Natural killer cell treated with Interleukin-12 subunit alpha and Interleukin-12 subunit beta and Interleukin-15 and Interleukin-18, amount 100 ng/mL, for 72 hours (primary cell): ENCODE measurements at regions not wholly inside any gene's neighbourhood (a gene's known extent, or its start where the extent isn't known, plus 50 kb on each side); places are given as distances from the start of the nearest gene placed in this dataset.

Experiments
- ATAC-seq, 2 donors: fragments of 150-1000 bp; cut with Tn5 transposase in 1 of 2; sonication (Bioruptor Pico), chemical (Tn5 transposase) in 1 of 2; 2 replicates each; pipeline ENCODE4 v1.10.0; 2021
- DNase-seq: peaks from one replicate; pipeline ENCODE4 v3.0.0; 2022; ENCODE audit warnings: low spot score
- H3K27ac Mint-ChIP-seq, 2 donors: 1 replicate in 1 of 2; 2 replicates in 1 of 2; pipeline ENCODE4 v1.8.0; 2022; ENCODE audit warnings: mixed read lengths in 2 of 2, mild to moderate bottlenecking in 1 of 2, moderate library complexity in 1 of 2
- H3K27me3 Mint-ChIP-seq, 2 donors: 1 replicate in 1 of 2; 2 replicates in 1 of 2; pipeline ENCODE4 v1.8.0; 2022; ENCODE audit warnings: mixed read lengths in 2 of 2
- H3K36me3 Mint-ChIP-seq: one replicate; pipeline ENCODE4 v1.8.0; 2022; ENCODE audit warnings: mixed read lengths
- H3K4me1 Mint-ChIP-seq, 2 donors: 1 replicate in 1 of 2; 2 replicates in 1 of 2; pipeline ENCODE4 v1.8.0; 2022; ENCODE audit warnings: low read depth in 2 of 2, mixed read lengths in 2 of 2, mild to moderate bottlenecking in 1 of 2
- H3K4me3 Mint-ChIP-seq: one replicate; pipeline ENCODE4 v1.8.0; 2022; ENCODE audit warnings: mixed read lengths
- H3K9me3 Mint-ChIP-seq: 2 replicates; pipeline ENCODE4 v1.8.0; 2022; ENCODE audit warnings: mixed read lengths

DNA sequence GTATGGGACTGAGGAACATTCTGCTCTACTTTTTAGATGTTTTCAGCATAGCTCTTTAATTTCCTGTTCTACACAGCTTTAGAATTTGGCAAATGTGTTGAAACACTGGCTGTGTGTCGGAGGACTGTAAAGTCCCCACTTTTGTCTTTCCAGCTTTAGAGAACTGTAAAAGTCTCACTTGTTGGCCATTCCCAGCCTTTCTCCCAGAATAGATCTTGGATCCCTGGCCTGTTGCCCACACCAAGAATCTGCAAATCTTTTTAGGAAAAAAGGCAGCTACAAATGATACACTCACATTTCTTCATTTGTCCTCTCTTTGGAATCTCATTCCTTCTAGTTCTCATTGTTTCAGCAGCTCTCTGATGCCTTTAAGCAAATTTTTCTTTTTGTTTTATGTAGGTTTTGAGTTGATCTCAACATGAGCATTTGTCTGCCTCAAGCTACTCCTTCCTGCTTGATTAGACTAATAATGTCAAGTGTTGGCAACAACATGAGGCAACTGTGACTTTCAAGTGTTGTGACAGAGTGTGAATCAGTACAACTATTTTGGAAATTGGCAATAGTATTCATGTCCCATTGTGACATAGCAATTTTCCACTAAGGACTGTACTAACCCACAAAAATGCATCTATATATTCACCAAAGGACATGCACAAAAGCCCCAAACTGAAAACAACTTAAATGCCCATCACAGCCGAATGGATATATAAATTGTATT, 610.8 kb downstream of the EPHA4 start:
- peaks cover 9 to 21% of the 10 kb centered on the region in 2 donors for H3K27me3 Mint-ChIP-seq

GRCh38 chr2:220962556-220962955, 609.5 kb downstream of the EPHA4 start:
- Mint-ChIP-seq H3K27ac (no peak overlapping the region), H3K4me3 (no peak overlapping the region), H3K36me3 (no peaks in the 10 kb centered on the region), H3K4me1 (no peaks in the 10 kb centered on the region), H3K27me3 (peaks cover 7 to 8% of the 10 kb centered on the region in 2 donors), H3K9me3 (no peaks in the 10 kb centered on the region)
- no peak for DNase-seq
- ATAC-seq, result no peak

More for the DNA sequence above, 610.8 kb downstream of the EPHA4 start:
- Mint-ChIP-seq H3K4me1 (no peaks in the 10 kb centered on the region), H3K9me3 (no peaks in the 10 kb centered on the region), H3K36me3 (no peaks in the 10 kb centered on the region), H3K4me3 (no peak overlapping the region), H3K27ac (no peak overlapping the region)
- ATAC-seq (no peak), DNase-seq (no peak)

DNA sequence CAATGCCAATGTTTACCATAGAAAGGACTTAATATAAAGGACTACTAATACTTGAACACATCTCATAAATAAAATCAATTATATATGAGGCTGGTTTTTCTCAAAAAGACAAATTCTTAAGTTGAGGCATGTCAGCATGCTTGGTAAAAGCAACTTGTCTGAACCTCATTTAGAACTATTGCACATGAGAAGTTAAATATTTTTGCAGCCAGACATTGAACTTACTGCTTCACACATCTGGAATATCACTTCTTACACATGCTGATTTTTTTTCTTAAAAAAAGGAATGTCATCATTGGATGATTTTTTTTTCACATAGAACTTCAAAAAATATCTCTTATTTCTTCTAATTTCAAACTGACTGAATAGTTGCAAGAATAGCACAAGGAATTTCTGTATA, 609.0 kb downstream of the EPHA4 start:
- no peaks in the 10 kb centered on the region for H3K36me3 Mint-ChIP-seq
- no peak for DNase-seq
- H3K4me1 Mint-ChIP-seq, result no peaks in the 10 kb centered on the region
- no peak overlapping the region for H3K4me3 Mint-ChIP-seq
- H3K27me3 Mint-ChIP-seq, result peaks cover 7% of the 10 kb centered on the region in 2 donors
- no peak overlapping the region for H3K27ac Mint-ChIP-seq
- ATAC-seq, result no peak
- no peaks in the 10 kb centered on the region for H3K9me3 Mint-ChIP-seq

GRCh38 chr2:220963930-220964329, 608.2 kb downstream of the EPHA4 start:
- ATAC-seq (no peak), DNase-seq (no peak)
- Mint-ChIP-seq H3K4me3 (no peak overlapping the region), H3K36me3 (no peaks in the 10 kb centered on the region), H3K9me3 (no peaks in the 10 kb centered on the region), H3K27ac (no peak overlapping the region), H3K27me3 (peaks cover 7% of the 10 kb centered on the region in 2 donors), H3K4me1 (no peaks in the 10 kb centered on the region)

DNA sequence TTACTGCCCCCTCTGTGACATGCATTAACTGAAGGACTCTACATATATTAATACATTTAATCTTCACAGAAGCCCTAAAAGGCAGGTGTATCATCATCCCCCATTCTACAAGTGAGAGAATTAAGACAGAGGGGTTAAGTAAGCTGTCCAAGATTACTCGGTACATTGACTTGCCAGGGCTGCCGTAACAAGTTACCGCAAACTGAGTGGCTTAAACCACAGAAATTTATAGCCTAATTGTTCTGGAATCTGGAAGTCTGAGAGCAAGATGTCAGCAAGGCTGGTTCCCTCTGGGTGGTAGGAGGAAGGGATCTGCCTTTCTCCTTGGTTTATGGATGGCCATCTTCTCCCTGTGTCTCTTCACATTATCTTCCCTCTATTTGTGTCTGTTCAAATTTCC, 605.5 kb downstream of the EPHA4 start:
- ATAC-seq (no peak), DNase-seq (no peak)
- Mint-ChIP-seq H3K27me3 (peaks cover 2 to 7% of the 10 kb centered on the region in 2 donors), H3K27ac (no peak overlapping the region), H3K4me1 (no peaks in the 10 kb centered on the region), H3K36me3 (no peaks in the 10 kb centered on the region), H3K9me3 (no peaks in the 10 kb centered on the region), H3K4me3 (no peak overlapping the region)

- H3K4me1 Mint-ChIP-seq, result no peaks in the 10 kb centered on the region
These were observed 602.8 kb downstream of the EPHA4 start for GRCh38 chr2:220969348-220969747.

GRCh38 chr2:220980966-220981675, 591.0 kb downstream of the EPHA4 start:
- Mint-ChIP-seq H3K4me3 (no peak overlapping the region), H3K27ac (no peak overlapping the region), H3K27me3 (peaks cover 17 to 47% of the 10 kb centered on the region in 2 donors), H3K9me3 (no peaks in the 10 kb centered on the region), H3K36me3 (no peaks in the 10 kb centered on the region), H3K4me1 (no peaks in the 10 kb centered on the region)
- ATAC-seq (no peak), DNase-seq (no peak)

More at GRCh38 chr2:220969348-220969747, 602.8 kb downstream of the EPHA4 start:
- DNase-seq, result no peak
- H3K27me3 Mint-ChIP-seq, result peaks cover 2 to 8% of the 10 kb centered on the region in 2 donors
- H3K4me3 Mint-ChIP-seq, result no peak overlapping the region
- H3K9me3 Mint-ChIP-seq, result no peaks in the 10 kb centered on the region
- no peaks in the 10 kb centered on the region for H3K36me3 Mint-ChIP-seq
- H3K27ac Mint-ChIP-seq, result no peak overlapping the region
- ATAC-seq, result no peak

- no peak overlapping the region for H3K27ac Mint-ChIP-seq
- no peaks in the 10 kb centered on the region for H3K9me3 Mint-ChIP-seq
- no peaks in the 10 kb centered on the region for H3K36me3 Mint-ChIP-seq
- H3K4me3 Mint-ChIP-seq, result no peak overlapping the region
- H3K4me1 Mint-ChIP-seq, result no peaks in the 10 kb centered on the region
- DNase-seq (no peak), ATAC-seq (no peak)
- H3K27me3 Mint-ChIP-seq, result peaks cover 16 to 43% of the 10 kb centered on the region in 2 donors
These were observed 590.2 kb downstream of the EPHA4 start for GRCh38 chr2:220981926-220982325.

GRCh38 chr2:220985561-220985960, 586.5 kb downstream of the EPHA4 start:
- H3K27ac Mint-ChIP-seq, result no peak overlapping the region
- DNase-seq (no peak), ATAC-seq (no peak)
- H3K4me3 Mint-ChIP-seq, result no peak overlapping the region
- H3K27me3 Mint-ChIP-seq, result peaks cover 15 to 30% of the 10 kb centered on the region in 2 donors
- H3K9me3 Mint-ChIP-seq, result no peaks in the 10 kb centered on the region
- no peaks in the 10 kb centered on the region for H3K36me3 Mint-ChIP-seq
- no peaks in the 10 kb centered on the region for H3K4me1 Mint-ChIP-seq

DNA sequence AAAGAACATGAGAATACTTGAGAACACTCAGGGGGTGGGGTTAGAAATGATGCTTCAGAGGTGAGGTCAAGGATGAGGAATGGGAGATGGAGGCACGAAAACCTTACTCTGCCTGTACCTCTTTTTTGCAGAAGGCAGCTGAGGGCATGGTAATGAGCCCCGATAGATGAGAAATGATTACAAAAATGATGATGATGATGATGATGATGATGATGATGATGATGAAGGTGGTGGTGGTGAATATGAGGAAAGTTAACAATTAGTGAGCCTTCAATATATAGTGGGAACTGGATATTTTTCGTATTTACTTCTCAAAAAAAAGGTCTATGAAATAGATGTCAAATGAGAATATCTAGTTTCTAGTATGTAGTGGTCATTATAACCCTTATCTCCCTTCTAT, 584.3 kb downstream of the EPHA4 start:
- Mint-ChIP-seq H3K27ac (no peak overlapping the region), H3K9me3 (no peaks in the 10 kb centered on the region), H3K4me3 (no peak overlapping the region), H3K27me3 (peaks cover 17 to 22% of the 10 kb centered on the region in 2 donors), H3K4me1 (no peaks in the 10 kb centered on the region), H3K36me3 (no peaks in the 10 kb centered on the region)
- ATAC-seq (no peak), DNase-seq (no peak)

DNA sequence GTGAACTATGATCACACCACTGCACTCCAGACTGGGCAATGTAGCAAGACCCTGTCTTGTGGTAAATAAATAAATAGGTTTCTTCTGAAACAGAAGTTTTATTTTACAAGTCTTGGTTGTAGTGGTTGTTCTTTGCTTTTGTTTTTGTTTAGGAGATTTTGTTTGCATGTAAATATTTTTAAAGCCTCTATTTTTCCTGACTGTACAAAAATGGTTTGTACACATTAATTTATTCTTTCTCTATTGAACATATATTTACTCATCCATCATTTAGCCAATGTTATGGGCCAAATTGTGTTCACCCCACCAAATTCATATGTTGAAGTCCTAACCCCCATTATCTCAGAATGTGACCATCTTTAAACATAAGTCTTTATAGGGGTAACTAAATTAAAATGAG, 580.1 kb downstream of the EPHA4 start:
- DNase-seq (no peak), ATAC-seq (no peak)
- no peak overlapping the region for H3K4me3 Mint-ChIP-seq
- peaks cover 18 to 21% of the 10 kb centered on the region in 2 donors for H3K27me3 Mint-ChIP-seq
- H3K9me3 Mint-ChIP-seq, result no peaks in the 10 kb centered on the region
- H3K4me1 Mint-ChIP-seq, result no peaks in the 10 kb centered on the region
- no peak overlapping the region for H3K27ac Mint-ChIP-seq
- H3K36me3 Mint-ChIP-seq, result no peaks in the 10 kb centered on the region

DNA sequence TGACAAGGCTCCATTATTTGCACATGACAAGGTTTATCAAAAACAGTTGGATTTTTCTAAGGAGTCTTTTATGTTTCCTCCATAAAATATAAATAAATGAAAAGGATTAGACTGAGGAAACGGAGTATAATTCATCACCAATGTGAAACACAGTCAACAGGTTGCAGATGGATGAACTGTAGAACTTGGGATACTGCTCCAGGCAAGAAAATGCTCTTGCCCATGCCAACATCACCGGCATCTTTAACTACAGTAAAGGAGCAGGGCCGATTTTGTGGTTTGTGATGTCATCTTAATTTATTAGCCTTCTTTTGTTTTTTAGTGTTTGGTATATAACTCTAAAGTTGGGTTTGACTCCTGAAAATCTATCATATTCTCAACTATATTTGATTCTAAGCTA, 577.3 kb downstream of the EPHA4 start:
- no peaks in the 10 kb centered on the region for H3K36me3 Mint-ChIP-seq
- no peaks in the 10 kb centered on the region for H3K9me3 Mint-ChIP-seq
- DNase-seq (no peak), ATAC-seq (no peak)
- H3K4me3 Mint-ChIP-seq, result no peak overlapping the region
- no peaks in the 10 kb centered on the region for H3K4me1 Mint-ChIP-seq
- peaks cover 17 to 21% of the 10 kb centered on the region in 2 donors for H3K27me3 Mint-ChIP-seq
- H3K27ac Mint-ChIP-seq, result no peak overlapping the region

- ATAC-seq (no peak), DNase-seq (no peak)
- H3K9me3 Mint-ChIP-seq, result no peaks in the 10 kb centered on the region
- no peaks in the 10 kb centered on the region for H3K4me1 Mint-ChIP-seq
- H3K27ac Mint-ChIP-seq, result no peak overlapping the region
- peaks cover 16 to 21% of the 10 kb centered on the region in 2 donors for H3K27me3 Mint-ChIP-seq
- no peak overlapping the region for H3K4me3 Mint-ChIP-seq
- H3K36me3 Mint-ChIP-seq, result no peaks in the 10 kb centered on the region
These were observed 576.5 kb downstream of the EPHA4 start for GRCh38 chr2:220995581-220995980.

GRCh38 chr2:220998156-220998555, 573.9 kb downstream of the EPHA4 start:
- no peak overlapping the region for H3K4me3 Mint-ChIP-seq
- no peaks in the 10 kb centered on the region for H3K36me3 Mint-ChIP-seq
- no peaks in the 10 kb centered on the region for H3K9me3 Mint-ChIP-seq
- H3K27me3 Mint-ChIP-seq, result peaks cover 9 to 17% of the 10 kb centered on the region in 2 donors
- no peaks in the 10 kb centered on the region for H3K4me1 Mint-ChIP-seq
- ATAC-seq (no peak), DNase-seq (no peak)
- no peak overlapping the region for H3K27ac Mint-ChIP-seq
